OCI-LY3 (cell line): ENCODE measurements at regions not wholly inside any gene's neighbourhood (a gene's known extent, or its start where the extent isn't known, plus 50 kb on each side); places are given as distances from the start of the nearest gene placed in this dataset.
"Not testable (repeated sequence)": the region's sequence is repeated elsewhere in the genome, so short reads cannot be mapped to it uniquely, and the experiment has no call there.

Experiments
- EZH2phosphoT487 ChIP-seq: fragments of 200-600 bp; shearing (Covaris generic); IDR thresholded peaks from 2 replicates; pipeline ENCODE4 v1.6.1; 2018; ENCODE audit warnings: antibody characterized with exemption, mixed run types, low read depth
- TF ChIP-seq, protein P1 (sequence below): fragments of 200-600, 300-600 bp; sonication (generic); IDR thresholded peaks from 2 replicates; pipeline ENCODE4 v1.5.1; 2014; ENCODE audit warnings: antibody characterized with exemption, low read length, low read depth

DNA sequence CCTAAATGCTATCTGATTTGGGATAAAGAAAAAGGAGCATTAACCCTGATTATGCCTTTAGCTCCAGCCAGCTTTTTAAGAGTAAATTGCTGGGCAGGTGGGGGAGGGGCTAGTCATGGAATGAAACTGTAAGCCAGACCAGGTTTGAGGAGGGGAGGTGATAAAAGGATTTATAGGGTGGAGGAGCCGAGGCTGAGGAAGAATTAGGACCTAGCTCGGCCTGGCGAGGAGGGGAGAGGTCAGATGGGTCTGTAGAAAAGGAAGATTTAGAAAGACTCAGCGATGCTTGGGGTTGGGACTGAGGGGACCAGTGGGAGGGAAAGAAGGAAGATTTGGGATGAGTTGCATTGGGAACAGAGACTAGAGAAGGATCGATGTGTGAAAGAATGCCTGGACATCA is 583.8 kb upstream of the MDGA2 start:
- TF ChIP-seq, protein P1, sequence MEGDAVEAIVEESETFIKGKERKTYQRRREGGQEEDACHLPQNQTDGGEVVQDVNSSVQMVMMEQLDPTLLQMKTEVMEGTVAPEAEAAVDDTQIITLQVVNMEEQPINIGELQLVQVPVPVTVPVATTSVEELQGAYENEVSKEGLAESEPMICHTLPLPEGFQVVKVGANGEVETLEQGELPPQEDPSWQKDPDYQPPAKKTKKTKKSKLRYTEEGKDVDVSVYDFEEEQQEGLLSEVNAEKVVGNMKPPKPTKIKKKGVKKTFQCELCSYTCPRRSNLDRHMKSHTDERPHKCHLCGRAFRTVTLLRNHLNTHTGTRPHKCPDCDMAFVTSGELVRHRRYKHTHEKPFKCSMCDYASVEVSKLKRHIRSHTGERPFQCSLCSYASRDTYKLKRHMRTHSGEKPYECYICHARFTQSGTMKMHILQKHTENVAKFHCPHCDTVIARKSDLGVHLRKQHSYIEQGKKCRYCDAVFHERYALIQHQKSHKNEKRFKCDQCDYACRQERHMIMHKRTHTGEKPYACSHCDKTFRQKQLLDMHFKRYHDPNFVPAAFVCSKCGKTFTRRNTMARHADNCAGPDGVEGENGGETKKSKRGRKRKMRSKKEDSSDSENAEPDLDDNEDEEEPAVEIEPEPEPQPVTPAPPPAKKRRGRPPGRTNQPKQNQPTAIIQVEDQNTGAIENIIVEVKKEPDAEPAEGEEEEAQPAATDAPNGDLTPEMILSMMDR: not testable (repeated sequence)
- not testable (repeated sequence) for TF ChIP-seq EZH2phosphoT487
